ENCODE measurements at regions not wholly inside any gene's neighbourhood (a gene's known extent, or its start where the extent isn't known, plus 50 kb on each side); places are given as distances from the start of the nearest gene placed in this dataset.

GRCh38 chr2:194718881-194719280 is 938.1 kb upstream of the SLC39A10 start:
- Mint-ChIP-seq H3K9me3 (no peaks in the 10 kb centered on the region), H3K36me3 (ENCODE audit: low read depth) (no peaks in the 10 kb centered on the region), H3K4me3 (no peak overlapping the region), H3K27me3 (ENCODE audit: low read depth) (no peaks in the 10 kb centered on the region), H3K27ac (no peak overlapping the region), H3K4me1 (peaks cover 12% of the 10 kb centered on the region)
- no peak for TF ChIP-seq CTCF (IDR thresholded peaks at IDR 0.05; ENCODE audit: unreplicated experiment in 3 of 3)

GRCh38 chr2:194714541-194714940 is 942.5 kb upstream of the SLC39A10 start:
- H3K27ac Mint-ChIP-seq: no peak overlapping the region
- H3K9me3 Mint-ChIP-seq: no peaks in the 10 kb centered on the region
- H3K27me3 Mint-ChIP-seq (ENCODE audit: low read depth): no peaks in the 10 kb centered on the region
- H3K4me1 Mint-ChIP-seq: peaks cover 5% of the 10 kb centered on the region
- no peak for TF ChIP-seq CTCF (IDR thresholded peaks at IDR 0.05; ENCODE audit: unreplicated experiment in 3 of 3)
- H3K4me3 Mint-ChIP-seq: no peak overlapping the region
- no peaks in the 10 kb centered on the region for H3K36me3 Mint-ChIP-seq (ENCODE audit: low read depth)

GRCh38 chr2:194709840-194710239 is 947.2 kb upstream of the SLC39A10 start:
- no peaks in the 10 kb centered on the region for H3K4me1 Mint-ChIP-seq
- TF ChIP-seq CTCF (IDR thresholded peaks at IDR 0.05; ENCODE audit: unreplicated experiment in 3 of 3): no peak
- no peak overlapping the region for H3K27ac Mint-ChIP-seq
- H3K27me3 Mint-ChIP-seq (ENCODE audit: low read depth): no peaks in the 10 kb centered on the region
- no peak overlapping the region for H3K4me3 Mint-ChIP-seq
- H3K36me3 Mint-ChIP-seq (ENCODE audit: low read depth): no peaks in the 10 kb centered on the region
- no peaks in the 10 kb centered on the region for H3K9me3 Mint-ChIP-seq

GRCh38 chr2:194706179-194706578 is 950.8 kb upstream of the SLC39A10 start:
- Mint-ChIP-seq H3K27ac (no peak overlapping the region), H3K36me3 (ENCODE audit: low read depth) (no peaks in the 10 kb centered on the region), H3K9me3 (no peaks in the 10 kb centered on the region), H3K4me3 (no peak overlapping the region), H3K4me1 (no peaks in the 10 kb centered on the region), H3K27me3 (ENCODE audit: low read depth) (no peaks in the 10 kb centered on the region)
- TF ChIP-seq CTCF (IDR thresholded peaks at IDR 0.05; ENCODE audit: unreplicated experiment in 3 of 3): no peak

- TF ChIP-seq CTCF (IDR thresholded peaks at IDR 0.05; ENCODE audit: unreplicated experiment in 3 of 3): no peak
- no peaks in the 10 kb centered on the region for H3K9me3 Mint-ChIP-seq
Measured at GRCh38 chr2:194705398-194705797, 951.6 kb upstream of the SLC39A10 start.

GRCh38 chr2:194700726-194701125 is 956.3 kb upstream of the SLC39A10 start:
- TF ChIP-seq CTCF (IDR thresholded peaks at IDR 0.05; ENCODE audit: unreplicated experiment in 3 of 3): no peak
- Mint-ChIP-seq H3K4me1 (no peaks in the 10 kb centered on the region), H3K4me3 (no peak overlapping the region), H3K27me3 (ENCODE audit: low read depth) (peaks cover 3% of the 10 kb centered on the region), H3K9me3 (peaks cover 2% of the 10 kb centered on the region), H3K36me3 (ENCODE audit: low read depth) (no peaks in the 10 kb centered on the region), H3K27ac (no peak overlapping the region)

More at GRCh38 chr2:194705398-194705797, 951.6 kb upstream of the SLC39A10 start:
- Mint-ChIP-seq H3K27ac (no peak overlapping the region), H3K4me1 (no peaks in the 10 kb centered on the region), H3K27me3 (ENCODE audit: low read depth) (no peaks in the 10 kb centered on the region), H3K36me3 (ENCODE audit: low read depth) (no peaks in the 10 kb centered on the region), H3K4me3 (no peak overlapping the region)
